ENCODE measurements at regions not wholly inside any gene's neighbourhood (a gene's known extent, or its start where the extent isn't known, plus 50 kb on each side); places are given as distances from the start of the nearest gene placed in this dataset.
"Not testable (repeated sequence)": the region's sequence is repeated elsewhere in the genome, so short reads cannot be mapped to it uniquely, and the experiment has no call there.

GRCh38 chr16:85532147-85532546 lies 81.0 kb upstream of the GSE1 start:
- no peaks in the 10 kb centered on the region for H3K9me2 ChIP-seq (replicated peaks; ENCODE audit: control insufficient read depth, low read length)
- no peak overlapping the region for H3K4me2 ChIP-seq (ENCODE audit: low read length)
- no peaks in the 10 kb centered on the region for H3K9me3 ChIP-seq (ENCODE audit: control insufficient read depth, insufficient read depth, low read length)
- TF ChIP-seq CTCF (IDR thresholded peaks at IDR 0.05; ENCODE audit: low read depth, low read length, poor library complexity, severe bottlenecking) (no peak), EZH2phosphoT487 (IDR thresholded peaks at IDR 0.05; ENCODE audit: borderline replicate concordance, low read length) (no peak)
- H4K20me1 ChIP-seq (ENCODE audit: control insufficient read depth, insufficient read depth, low read depth, low read length) = peaks cover 4% of the 10 kb centered on the region; the same call in 1 of the 2 replicates
- no peak overlapping the region for H3K4me3 ChIP-seq (ENCODE audit: low read length)
- no peaks in the 10 kb centered on the region for H3K79me2 ChIP-seq (ENCODE audit: control insufficient read depth, low read length)
- H3K4me1 ChIP-seq (ENCODE audit: control insufficient read depth, low read length) = peaks cover 5% of the 10 kb centered on the region
- H3F3A ChIP-seq (ENCODE audit: control insufficient read depth, insufficient read depth) = no peaks in the 10 kb centered on the region
- H3K36me3 ChIP-seq (ENCODE audit: control insufficient read depth, low read length) = no peaks in the 10 kb centered on the region
- H3K27me3 ChIP-seq (ENCODE audit: control insufficient read depth, low read length) = 0 out of 2 replicates have a peak, but pooled peaks cover 2% of the 10 kb centered on the region
- no peak overlapping the region for H3K27ac ChIP-seq (ENCODE audit: low read depth, low read length)

GRCh38 chr16:85533593-85533992 lies 79.5 kb upstream of the GSE1 start:
- not testable (repeated sequence) for H3F3A ChIP-seq (ENCODE audit: control insufficient read depth, insufficient read depth); H3K9me2 ChIP-seq (replicated peaks; ENCODE audit: control insufficient read depth, low read length); H3K9me3 ChIP-seq (ENCODE audit: control insufficient read depth, insufficient read depth, low read length); H3K27me3 ChIP-seq (ENCODE audit: control insufficient read depth, low read length); H3K79me2 ChIP-seq (ENCODE audit: control insufficient read depth, low read length); H4K20me1 ChIP-seq (ENCODE audit: control insufficient read depth, insufficient read depth, low read depth, low read length); H3K4me1 ChIP-seq (ENCODE audit: control insufficient read depth, low read length); H3K4me3 ChIP-seq (ENCODE audit: low read length); H3K36me3 ChIP-seq (ENCODE audit: control insufficient read depth, low read length); H3K27ac ChIP-seq (ENCODE audit: low read depth, low read length); H3K4me2 ChIP-seq (ENCODE audit: low read length)

- Histone ChIP-seq H3K4me2 (ENCODE audit: low read length) (no peak overlapping the region), H4K20me1 (ENCODE audit: control insufficient read depth, insufficient read depth, low read depth, low read length) (no peaks in the 10 kb centered on the region), H3F3A (ENCODE audit: control insufficient read depth, insufficient read depth) (no peaks in the 10 kb centered on the region), H3K9me3 (ENCODE audit: control insufficient read depth, insufficient read depth, low read length) (no peaks in the 10 kb centered on the region), H3K27me3 (ENCODE audit: control insufficient read depth, low read length) (0 out of 2 replicates have a peak, but pooled peaks cover 2% of the 10 kb centered on the region), H3K79me2 (ENCODE audit: control insufficient read depth, low read length) (no peaks in the 10 kb centered on the region), H3K9me2 (replicated peaks; ENCODE audit: control insufficient read depth, low read length) (no peaks in the 10 kb centered on the region), H3K4me1 (ENCODE audit: control insufficient read depth, low read length) (no peaks in the 10 kb centered on the region), H3K27ac (ENCODE audit: low read depth, low read length) (no peak overlapping the region), H3K4me3 (ENCODE audit: low read length) (no peak overlapping the region), H3K36me3 (ENCODE audit: control insufficient read depth, low read length) (no peaks in the 10 kb centered on the region)
- TF ChIP-seq EZH2phosphoT487 (IDR thresholded peaks at IDR 0.05; ENCODE audit: borderline replicate concordance, low read length) (no peak), CTCF (IDR thresholded peaks at IDR 0.05; ENCODE audit: low read depth, low read length, poor library complexity, severe bottlenecking) (no peak)
Observed at GRCh38 chr16:85534536-85535351, 78.4 kb upstream of the GSE1 start.

GRCh38 chr16:85535352-85536072 lies 77.6 kb upstream of the GSE1 start:
- Histone ChIP-seq H3K9me3 (ENCODE audit: control insufficient read depth, insufficient read depth, low read length) (no peaks in the 10 kb centered on the region), H3K36me3 (ENCODE audit: control insufficient read depth, low read length) (no peaks in the 10 kb centered on the region), H3K79me2 (ENCODE audit: control insufficient read depth, low read length) (no peaks in the 10 kb centered on the region), H3K4me1 (ENCODE audit: control insufficient read depth, low read length) (no peaks in the 10 kb centered on the region), H3K4me3 (ENCODE audit: low read length) (no peak overlapping the region), H4K20me1 (ENCODE audit: control insufficient read depth, insufficient read depth, low read depth, low read length) (no peaks in the 10 kb centered on the region), H3K27ac (ENCODE audit: low read depth, low read length) (no peak overlapping the region), H3K9me2 (replicated peaks; ENCODE audit: control insufficient read depth, low read length) (no peaks in the 10 kb centered on the region), H3F3A (ENCODE audit: control insufficient read depth, insufficient read depth) (no peaks in the 10 kb centered on the region), H3K4me2 (ENCODE audit: low read length) (no peak overlapping the region), H3K27me3 (ENCODE audit: control insufficient read depth, low read length) (0 out of 2 replicates have a peak, but pooled peaks cover 2% of the 10 kb centered on the region)
- TF ChIP-seq EZH2phosphoT487 (IDR thresholded peaks at IDR 0.05; ENCODE audit: borderline replicate concordance, low read length) (no peak), CTCF (IDR thresholded peaks at IDR 0.05; ENCODE audit: low read depth, low read length, poor library complexity, severe bottlenecking) (no peak)
